A204.1 (cell line): ENCODE measurements at regions not wholly inside any gene's neighbourhood (a gene's known extent, or its start where the extent isn't known, plus 50 kb on each side); places are given as distances from the start of the nearest gene placed in this dataset.

Experiments used
- FAIRE-seq: peaks from 2 replicates; lab custom pipeline; 2012; peaks lifted over from hg19 to GRCh38; lab: Jason Lieb, UNC

DNA sequence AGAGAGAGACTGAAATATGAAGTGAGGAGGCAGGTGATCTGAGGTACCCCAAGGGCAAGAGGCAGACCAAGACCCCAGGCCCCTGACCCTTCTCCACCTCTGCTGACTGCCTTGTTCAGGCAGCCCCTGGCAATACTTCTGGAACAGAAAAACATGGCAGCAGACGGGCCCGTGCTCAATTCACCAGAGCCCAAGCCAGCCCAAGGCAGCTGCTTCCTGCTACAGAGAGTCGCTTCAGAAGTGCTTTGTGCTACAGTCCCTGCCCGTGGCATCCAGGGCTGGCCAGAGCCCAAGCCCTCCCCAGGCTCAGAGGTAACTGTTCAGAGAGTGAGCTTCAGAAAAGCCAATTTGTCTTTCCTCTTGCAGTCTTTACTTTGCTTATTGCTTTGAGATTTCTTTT is 151.4 kb upstream of the FSTL4 start:
- FAIRE-seq, result no peak

GRCh38 chr5:133761632-133762031 is 149.3 kb upstream of the FSTL4 start:
- no peak for FAIRE-seq

DNA sequence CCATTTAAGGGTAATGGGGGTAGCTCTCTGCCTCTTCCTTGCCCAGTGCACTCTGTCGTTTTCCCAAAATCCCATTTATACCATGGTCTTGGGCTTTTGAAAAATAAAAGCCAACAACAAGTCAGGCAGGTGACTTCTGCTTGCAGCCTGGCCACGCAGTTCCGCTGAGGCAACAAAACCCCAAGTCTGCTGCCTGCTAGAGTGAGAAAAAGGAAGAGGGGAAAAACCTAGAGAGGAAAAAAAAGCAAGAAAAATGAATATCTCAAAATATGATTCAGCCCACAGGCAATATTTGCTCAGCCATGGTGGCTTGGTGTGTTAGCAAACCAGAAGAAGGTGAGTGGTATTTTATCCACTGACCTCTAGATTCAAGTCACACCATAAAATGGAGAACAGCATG is 148.2 kb upstream of the FSTL4 start:
- no peak for FAIRE-seq

DNA sequence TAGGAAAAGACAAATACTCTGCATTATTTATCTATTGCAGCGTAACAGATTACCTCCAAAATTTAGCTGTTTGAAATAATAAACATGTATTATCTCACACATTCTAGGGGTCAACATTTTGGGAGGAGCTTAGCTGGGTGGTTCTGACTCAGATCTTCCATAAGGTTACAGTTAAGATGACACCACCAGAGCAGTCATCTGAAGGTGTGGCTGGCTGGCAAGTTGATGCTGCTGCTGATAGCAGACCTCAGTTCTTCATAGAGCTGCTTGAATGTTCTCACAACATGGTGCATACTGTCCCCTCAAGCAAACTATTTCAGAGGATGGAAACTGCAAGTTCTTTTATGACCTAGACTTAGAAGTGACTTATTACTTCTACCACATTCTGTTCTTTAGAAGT is 146.3 kb upstream of the FSTL4 start:
- no peak for FAIRE-seq

- FAIRE-seq, result no peak
Measured at GRCh38 chr5:133757396-133757945, 145.1 kb upstream of the FSTL4 start.

DNA sequence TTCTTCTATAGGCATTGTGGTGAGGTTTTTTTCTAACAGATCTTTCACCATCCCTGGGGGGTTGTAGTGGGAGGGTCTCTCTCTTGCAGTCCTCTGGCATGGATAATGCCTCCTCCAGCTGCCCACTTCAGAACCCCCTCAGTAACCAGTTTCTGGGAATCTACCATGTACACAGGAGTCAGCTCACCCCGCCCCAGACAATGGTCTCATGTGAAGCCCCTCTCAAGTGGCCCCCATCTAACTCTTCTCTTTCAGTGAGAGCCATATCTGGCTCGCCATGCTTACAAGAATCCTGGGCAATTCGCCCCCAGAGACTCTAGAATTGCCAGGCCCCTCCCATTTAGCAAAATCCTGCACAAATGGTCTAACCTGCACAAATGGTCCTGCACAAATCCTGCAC is 144.4 kb upstream of the FSTL4 start:
- no peak for FAIRE-seq

DNA sequence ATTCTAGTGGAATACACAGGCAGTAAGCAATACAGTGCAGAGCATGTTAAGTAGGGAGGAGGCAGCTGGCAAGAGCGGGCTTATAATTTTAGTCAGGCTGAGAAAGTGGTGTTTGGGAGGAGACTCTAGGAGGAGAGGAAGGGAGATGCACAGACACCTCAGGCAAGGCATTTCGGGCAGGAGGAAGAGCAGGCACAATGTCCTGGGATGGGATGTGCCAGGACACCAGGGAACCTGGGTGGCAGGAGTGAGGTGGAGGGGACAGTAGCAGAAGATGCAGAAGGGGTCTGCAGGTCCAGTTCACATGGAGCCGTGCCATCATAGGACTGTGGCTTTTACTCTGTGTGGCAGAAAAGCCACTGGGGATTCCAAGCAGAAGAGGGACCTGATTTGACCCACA is 143.7 kb upstream of the FSTL4 start:
- no peak for FAIRE-seq

- no peak for FAIRE-seq
Measured at GRCh38 chr5:133754575-133755169, 142.3 kb upstream of the FSTL4 start.

DNA sequence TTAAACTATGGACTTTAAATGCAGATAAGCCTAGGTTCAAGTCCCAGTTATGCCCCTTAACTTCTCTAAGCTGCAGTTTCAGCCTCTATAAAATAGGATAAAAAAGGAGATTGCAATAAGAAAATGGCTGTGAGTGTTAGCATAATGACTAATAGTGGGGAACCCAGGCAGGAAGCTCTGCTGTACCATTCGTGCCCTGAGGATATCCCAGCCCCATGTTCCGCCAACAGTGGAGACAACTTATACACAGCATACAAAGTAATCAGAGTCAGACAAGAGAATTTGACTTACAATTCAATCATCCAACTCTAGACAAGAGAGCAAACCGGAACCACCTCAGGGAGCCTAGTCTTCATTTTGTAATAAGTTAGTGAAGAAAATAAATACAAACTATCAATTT is 141.5 kb upstream of the FSTL4 start:
- no peak for FAIRE-seq

DNA sequence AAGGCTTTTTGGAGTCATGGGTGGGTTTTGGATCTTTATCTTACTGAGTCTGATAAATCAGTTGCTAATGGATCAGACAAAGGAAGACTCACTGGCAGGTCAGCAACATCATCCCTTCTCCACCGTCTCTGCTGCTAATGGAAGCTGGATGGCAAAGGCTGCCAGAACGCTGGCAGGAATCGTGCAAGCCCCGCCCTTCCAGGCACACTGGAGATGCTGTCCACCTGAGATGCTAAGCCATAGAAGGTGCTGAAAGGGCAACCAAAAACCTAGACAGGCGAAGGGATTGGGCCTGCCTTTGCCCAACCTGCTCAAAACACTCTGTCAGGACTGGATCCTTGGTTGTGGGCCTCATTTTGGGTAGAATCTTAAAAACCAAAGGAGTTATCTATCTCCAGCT is 139.5 kb upstream of the FSTL4 start:
- no peak for FAIRE-seq

DNA sequence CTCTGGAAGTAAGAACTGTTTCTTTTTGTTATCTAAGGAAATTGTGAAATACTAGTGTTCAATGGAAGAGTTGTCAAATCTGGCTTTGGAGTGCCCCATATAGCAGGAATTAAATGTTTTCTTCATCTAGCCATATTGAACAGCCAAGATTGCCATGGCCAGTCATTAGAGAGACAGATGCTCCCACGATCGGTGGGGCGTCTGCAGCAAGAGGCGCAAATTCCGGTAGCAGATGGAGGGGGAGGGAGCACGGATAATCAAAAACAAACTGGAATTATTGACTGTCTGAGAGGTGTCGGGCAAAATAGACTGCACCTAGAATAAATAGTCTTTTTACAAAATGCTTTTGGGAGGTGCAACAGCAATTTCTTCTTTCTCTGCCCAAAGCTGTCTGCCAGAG is 139.1 kb upstream of the FSTL4 start:
- no peak for FAIRE-seq

DNA sequence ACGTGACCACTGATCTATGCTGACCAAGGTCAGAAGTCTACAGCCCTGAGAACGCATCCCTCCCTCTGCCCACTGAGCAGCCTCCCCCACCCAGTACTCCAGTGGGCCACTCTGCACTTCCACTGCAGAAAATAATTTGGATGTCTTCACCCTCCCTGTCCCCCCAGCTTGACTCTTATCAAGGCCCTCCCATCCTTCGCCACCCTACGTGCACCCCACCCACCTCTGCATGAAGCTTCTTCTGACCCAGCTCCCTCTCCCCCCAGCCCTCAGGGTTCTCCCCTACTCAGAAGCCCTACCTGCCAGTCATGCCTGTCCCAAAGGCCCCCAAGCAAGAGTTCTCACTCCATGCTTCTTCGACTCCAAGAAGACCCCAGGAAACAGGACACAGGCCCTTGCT is 138.5 kb upstream of the FSTL4 start:
- no peak for FAIRE-seq

- no peak for FAIRE-seq
Measured at GRCh38 chr5:133750356-133750755, 138.0 kb upstream of the FSTL4 start.

DNA sequence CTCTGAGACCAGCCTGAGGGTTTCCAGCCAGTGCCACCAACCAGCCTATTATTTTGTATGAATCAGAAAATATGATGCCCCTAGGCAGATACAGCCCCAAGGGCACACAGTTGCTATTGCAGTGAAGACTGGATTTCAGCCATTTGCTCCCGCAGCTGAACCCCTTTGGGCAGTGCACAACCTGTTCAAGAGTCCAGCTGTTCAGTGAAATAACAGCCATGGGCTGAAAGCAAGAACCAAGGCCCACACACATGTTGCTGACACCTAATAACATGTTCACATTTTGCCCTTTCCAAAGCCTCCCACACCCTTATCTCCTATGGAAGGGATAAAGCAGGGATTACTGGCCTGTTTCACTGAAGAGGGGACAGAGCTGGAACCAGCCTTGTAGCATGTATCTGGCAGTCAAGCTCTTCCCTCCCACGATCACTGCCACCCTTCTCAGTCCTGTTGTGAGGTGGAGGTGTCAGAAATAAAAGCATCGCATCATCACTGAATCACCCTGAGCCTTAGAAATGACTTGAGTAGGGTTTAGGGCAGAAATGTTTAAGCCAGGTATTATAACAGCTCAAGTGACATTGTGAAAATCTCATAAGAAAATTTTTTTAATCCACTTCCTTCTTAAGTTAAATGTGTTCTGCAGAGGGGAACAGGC is 137.1 kb upstream of the FSTL4 start:
- no peak for FAIRE-seq

DNA sequence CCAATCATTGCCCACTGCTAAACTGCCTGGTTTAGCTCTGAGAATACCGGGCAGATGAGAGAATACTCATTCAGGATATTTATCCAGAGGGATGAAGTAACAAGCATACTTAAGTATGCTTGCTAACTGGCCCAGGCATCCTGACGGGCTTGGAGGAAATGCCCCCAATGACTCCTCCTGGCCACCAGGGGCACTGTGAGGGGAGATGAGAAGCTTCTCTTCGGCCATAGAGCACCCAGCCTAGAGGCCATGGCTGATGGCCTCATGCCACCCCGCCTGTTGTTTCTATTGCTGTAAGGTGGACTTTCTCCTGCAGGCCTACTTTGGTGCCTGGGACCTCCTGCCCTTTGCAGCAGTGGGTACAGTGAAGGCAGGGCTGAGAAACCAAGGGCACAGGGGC is 134.5 kb upstream of the FSTL4 start:
- no peak for FAIRE-seq

DNA sequence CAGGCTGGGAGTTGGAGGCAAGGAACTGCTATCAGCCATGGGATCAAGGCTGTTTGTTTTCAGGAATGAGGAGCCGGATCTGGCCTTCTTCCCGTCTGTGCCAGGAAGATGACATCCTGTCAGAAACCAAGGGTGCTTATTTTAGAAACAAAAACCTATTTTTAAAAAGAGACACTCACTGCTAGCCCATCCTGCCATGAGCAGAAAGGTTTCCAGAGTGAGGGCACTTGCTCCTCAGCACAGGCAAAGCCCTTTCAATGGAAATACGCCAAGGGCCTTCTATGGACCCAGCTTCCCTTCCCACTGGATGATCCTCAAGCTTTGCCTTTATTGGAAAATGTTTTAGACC is 132.6 kb upstream of the FSTL4 start:
- FAIRE-seq, result no peak

GRCh38 chr5:133744051-133744959 is 132.0 kb upstream of the FSTL4 start:
- no peak for FAIRE-seq

- FAIRE-seq, result no peak
Measured at GRCh38 chr5:133742431-133742988, 130.2 kb upstream of the FSTL4 start.

DNA sequence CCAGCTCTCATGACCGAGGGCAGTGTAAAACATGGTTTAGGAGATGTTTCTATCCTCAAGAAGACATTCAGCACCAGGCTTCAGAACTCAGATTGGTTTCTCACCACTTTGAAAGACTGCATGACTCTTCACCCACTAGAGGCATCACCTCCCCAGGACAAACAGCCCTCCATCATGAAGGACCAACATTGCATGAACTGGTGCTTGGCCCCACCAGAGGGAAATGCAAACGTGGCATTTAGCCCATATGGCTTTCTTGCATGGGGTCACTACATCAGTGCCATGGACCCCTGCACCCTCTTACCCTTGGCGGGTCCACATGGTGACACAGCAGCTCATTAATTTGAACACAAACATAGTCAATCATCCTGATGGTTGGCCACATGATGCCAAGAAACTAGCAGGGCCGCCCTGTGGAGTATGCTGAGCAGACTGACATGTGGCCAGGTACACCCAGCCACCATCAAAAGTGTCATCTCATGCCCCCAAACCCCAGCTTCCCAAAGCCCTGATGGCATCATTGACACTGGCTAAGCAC is 129.5 kb upstream of the FSTL4 start:
- no peak for FAIRE-seq

DNA sequence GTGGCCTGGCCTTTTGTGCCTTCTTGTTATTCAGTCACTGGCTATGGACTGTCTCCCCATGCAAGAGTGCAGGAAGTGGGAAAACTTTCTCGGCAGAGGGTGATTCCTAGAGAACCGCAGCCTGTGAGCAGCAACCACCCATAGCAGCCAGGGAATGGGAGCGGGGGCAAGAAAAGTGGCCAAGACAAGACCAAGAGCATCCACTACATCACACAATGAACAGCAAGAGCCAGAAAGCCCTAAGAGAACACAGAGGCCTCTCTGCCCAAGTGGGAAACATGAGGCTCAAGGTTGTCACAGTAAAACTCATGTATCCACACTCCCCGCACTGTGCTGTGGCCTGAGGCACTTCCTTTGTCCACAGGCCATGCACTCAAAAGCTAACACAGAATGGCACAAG is 129.1 kb upstream of the FSTL4 start:
- FAIRE-seq, result no peak

- FAIRE-seq, result no peak
Measured at GRCh38 chr5:133739181-133739780, 126.9 kb upstream of the FSTL4 start.

DNA sequence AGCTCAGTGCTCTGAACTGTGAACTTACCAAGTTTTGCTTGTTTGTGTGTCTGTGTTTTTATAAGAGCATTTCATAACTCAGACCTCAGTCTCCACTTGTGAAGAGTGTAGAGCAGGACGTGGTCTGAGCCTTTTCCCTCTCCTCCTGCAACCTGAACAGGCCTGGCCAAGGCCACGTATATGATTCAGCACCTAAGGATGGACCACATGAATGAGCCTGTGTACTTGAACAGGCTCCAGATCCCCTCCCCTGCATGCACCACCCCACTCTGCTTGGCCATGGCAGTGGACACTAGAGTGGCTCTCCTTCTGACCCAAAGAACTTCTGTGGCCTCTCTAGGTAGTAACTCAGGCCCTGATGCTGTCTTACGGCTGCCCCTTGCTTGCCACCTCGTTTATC is 125.9 kb upstream of the FSTL4 start:
- FAIRE-seq, result no peak
